Tibial nerve (tissue), 4 donors: ENCODE measurements at regions not wholly inside any gene's neighbourhood (a gene's known extent, or its start where the extent isn't known, plus 50 kb on each side); places are given as distances from the start of the nearest gene placed in this dataset.
"Not testable (repeated sequence)": the region's sequence is repeated elsewhere in the genome, so short reads cannot be mapped to it uniquely, and the experiment has no call there.

ENCODE experiments used
- DNase-seq, 2 donors: peaks; one replicate each; pipeline ENCODE4 v3.0.0-alpha.2; 2019; ENCODE audit warnings: low spot score in 2 of 2
- H3K27ac ChIP-seq, 4 donors: fragments of 200-600 bp; sonication (generic) in 3 of 4; one replicate each; pipeline ENCODE4 v1.5.1; 2017 to 2019; ENCODE audit warnings: mild to moderate bottlenecking in 1 of 4
- H3K27me3 ChIP-seq, 2 donors: fragments of 200-600 bp; sonication (generic) in 1 of 2; one replicate each; pipeline versions ENCODE4 v1.5.1 to v1.6.0; 2017 to 2019
- H3K36me3 ChIP-seq, 3 donors: fragments of 200-600 bp; sonication (generic); one replicate each; pipeline ENCODE4 v1.5.1; 2018 to 2019
- H3K4me1 ChIP-seq, 4 donors: fragments of 200-600 bp; sonication (generic) in 3 of 4; one replicate each; pipeline ENCODE4 v1.5.1; 2017 to 2019
- H3K4me3 ChIP-seq, 4 donors: fragments of 200-600 bp; sonication (generic) in 3 of 4; one replicate each; pipeline ENCODE4 v1.5.1; 2017 to 2019; ENCODE audit warnings: mild to moderate bottlenecking in 1 of 4, moderate library complexity in 1 of 4
- H3K9me3 ChIP-seq, 4 donors: fragments of 200-600 bp; sonication (generic) in 3 of 4; one replicate each; pipeline ENCODE4 v1.5.1; 2017 to 2019
- EP300 ChIP-seq, 2 donors: sonication (generic); formaldehyde crosslinking; IDR thresholded peaks; one replicate each; pipeline ENCODE4 v1.6.1; 2017; ENCODE audit warnings: antibody characterized with exemption in 2 of 2, mild to moderate bottlenecking in 1 of 2
- POLR2A ChIP-seq, 2 donors: fragments of 450-650 bp; IDR thresholded peaks; one replicate each; pipeline ENCODE4 v1.6.1; 2017; ENCODE audit warnings: antibody characterized with exemption in 2 of 2, mild to moderate bottlenecking in 2 of 2, moderate library complexity in 2 of 2
- WGBS, 2 donors: methylation state at CpG; one replicate each; pipeline ENCODE4 v1.1.5; 2018; 5-methylcytosine and 5-hydroxymethylcytosine counted together
- TF ChIP-seq, protein P1 (sequence below), 5 experiments: fragments of 200-600 bp in 3 of 5; fragments of 450-650 bp in 2 of 5; sonication (generic) in 3 of 5; IDR thresholded peaks; one replicate each; pipeline ENCODE4 v1.5.1; 2016 to 2019; ENCODE audit warnings: antibody characterized with exemption in 5 of 5, mild to moderate bottlenecking in 3 of 5, moderate library complexity in 2 of 5

DNA sequence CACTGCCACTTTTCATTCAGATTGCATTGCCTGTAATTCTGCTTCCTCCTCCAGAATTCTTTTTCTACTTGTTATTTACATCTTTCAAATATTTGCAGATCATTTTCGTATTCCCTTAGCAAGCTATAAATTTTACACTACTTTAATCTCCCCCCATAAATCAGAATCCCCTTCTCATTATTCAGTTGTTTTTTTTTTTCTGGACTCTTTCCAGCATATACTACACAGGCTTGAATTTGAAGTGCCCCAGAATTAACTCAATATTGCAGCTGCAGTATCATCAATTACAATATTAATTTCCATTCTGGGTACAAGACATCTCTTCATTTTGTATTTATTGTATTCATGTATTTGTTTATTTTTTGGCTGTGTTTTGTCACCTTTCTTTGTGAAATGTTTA lies 1494.3 kb downstream of the AMY1C start:
- TF ChIP-seq POLR2A (IDR thresholded peaks at IDR 0.05), result no peak
- WGBS, 2 donors, result 11 to 12% methylated on average over 1 of the region's 1 CpG
- H3K27me3 ChIP-seq, result no peaks in the 10 kb centered on the region
- no peaks in the 10 kb centered on the region for H3K4me1 ChIP-seq
- no peaks in the 10 kb centered on the region for H3K9me3 ChIP-seq
- no peak for DNase-seq
- no peaks in the 10 kb centered on the region for H3K36me3 ChIP-seq
- H3K4me3 ChIP-seq, result no peak overlapping the region
- no peak overlapping the region for H3K27ac ChIP-seq

DNA sequence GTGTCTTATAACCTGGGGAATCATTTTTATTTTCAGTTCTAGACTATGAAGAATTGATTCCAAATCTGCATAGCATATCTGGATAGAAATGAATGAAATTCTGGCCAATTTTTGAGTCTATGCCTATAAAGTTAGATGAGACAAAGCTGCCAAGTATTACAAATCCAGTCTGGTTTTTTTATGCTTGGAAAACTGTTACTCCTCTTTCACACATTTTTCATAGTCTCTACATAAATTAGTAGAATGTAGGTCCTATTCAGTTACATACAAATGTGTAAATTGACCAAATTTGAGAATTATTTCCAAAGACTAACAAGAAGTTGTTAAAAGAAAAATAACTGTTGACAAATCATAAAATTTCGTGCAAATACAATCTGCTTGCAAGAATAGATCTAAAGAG lies 1505.2 kb downstream of the AMY1C start:
- no peaks in the 10 kb centered on the region for H3K36me3 ChIP-seq
- no peak for DNase-seq
- H3K9me3 ChIP-seq, result no peaks in the 10 kb centered on the region
- WGBS, 2 donors, result 69 to 84% methylated on average over 1 of the region's 1 CpG
- no peaks in the 10 kb centered on the region for H3K27me3 ChIP-seq
- H3K4me1 ChIP-seq, result no peaks in the 10 kb centered on the region
- TF ChIP-seq, protein P1, sequence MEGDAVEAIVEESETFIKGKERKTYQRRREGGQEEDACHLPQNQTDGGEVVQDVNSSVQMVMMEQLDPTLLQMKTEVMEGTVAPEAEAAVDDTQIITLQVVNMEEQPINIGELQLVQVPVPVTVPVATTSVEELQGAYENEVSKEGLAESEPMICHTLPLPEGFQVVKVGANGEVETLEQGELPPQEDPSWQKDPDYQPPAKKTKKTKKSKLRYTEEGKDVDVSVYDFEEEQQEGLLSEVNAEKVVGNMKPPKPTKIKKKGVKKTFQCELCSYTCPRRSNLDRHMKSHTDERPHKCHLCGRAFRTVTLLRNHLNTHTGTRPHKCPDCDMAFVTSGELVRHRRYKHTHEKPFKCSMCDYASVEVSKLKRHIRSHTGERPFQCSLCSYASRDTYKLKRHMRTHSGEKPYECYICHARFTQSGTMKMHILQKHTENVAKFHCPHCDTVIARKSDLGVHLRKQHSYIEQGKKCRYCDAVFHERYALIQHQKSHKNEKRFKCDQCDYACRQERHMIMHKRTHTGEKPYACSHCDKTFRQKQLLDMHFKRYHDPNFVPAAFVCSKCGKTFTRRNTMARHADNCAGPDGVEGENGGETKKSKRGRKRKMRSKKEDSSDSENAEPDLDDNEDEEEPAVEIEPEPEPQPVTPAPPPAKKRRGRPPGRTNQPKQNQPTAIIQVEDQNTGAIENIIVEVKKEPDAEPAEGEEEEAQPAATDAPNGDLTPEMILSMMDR (IDR thresholded peaks at IDR 0.05), result no peak
- no peak for TF ChIP-seq POLR2A (IDR thresholded peaks at IDR 0.05)
- no peak for TF ChIP-seq EP300 (IDR thresholded peaks at IDR 0.05)
- H3K4me3 ChIP-seq, result no peak overlapping the region
- H3K27ac ChIP-seq, result no peak overlapping the region

DNA sequence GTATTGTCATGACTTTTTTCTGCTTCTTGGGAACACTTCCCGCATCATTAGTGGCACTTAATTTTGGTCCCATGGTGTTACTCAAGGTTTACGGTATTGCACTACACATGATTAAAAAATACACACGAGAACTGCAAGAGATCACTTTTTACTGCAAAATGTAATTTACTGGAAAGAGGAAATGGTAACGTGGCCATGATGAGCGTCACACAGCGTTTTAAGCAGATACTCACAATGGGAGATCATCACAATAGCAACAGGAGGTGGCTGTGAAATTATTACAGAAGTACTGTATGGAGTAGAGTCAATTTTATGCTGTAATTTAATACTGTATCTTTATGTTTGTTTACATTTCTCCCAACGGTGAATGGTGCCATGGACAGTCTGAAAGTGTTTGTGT lies 1510.3 kb downstream of the AMY1C start:
- no peak for DNase-seq
- H3K4me1 ChIP-seq, result no peaks in the 10 kb centered on the region
- no peaks in the 10 kb centered on the region for H3K36me3 ChIP-seq
- H3K9me3 ChIP-seq, result peaks cover 0 to 8% (median 0%) of the 10 kb centered on the region in 4 donors
- no peak overlapping the region for H3K4me3 ChIP-seq
- no peaks in the 10 kb centered on the region for H3K27me3 ChIP-seq
- TF ChIP-seq, protein P1 (IDR thresholded peaks at IDR 0.05), result no peak
- TF ChIP-seq EP300 (IDR thresholded peaks at IDR 0.05) (no peak), POLR2A (IDR thresholded peaks at IDR 0.05) (no peak)
- WGBS, 2 donors, result 51 to 64% methylated on average over 7 of the region's 7 CpGs
- no peak overlapping the region for H3K27ac ChIP-seq

DNA sequence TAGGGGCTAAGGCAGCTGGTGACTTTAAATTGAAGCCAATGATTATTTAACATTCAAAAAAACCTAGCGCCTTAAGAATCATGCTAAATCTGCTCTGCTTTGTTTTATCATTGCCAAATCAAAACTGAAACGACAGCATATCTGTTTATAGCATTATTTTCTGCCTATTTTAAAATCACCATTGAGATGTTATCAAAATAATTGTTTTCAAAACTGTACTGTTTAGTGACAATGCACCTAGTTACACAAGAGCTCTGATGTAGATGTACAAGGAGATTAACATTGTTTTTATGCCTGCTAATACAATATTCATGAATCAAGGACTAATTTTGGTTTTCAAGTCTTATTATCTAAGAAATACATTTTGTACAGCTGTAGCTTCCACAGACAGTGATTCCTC lies 1521.3 kb downstream of the AMY1C start:
- H3K27me3 ChIP-seq, result no peaks in the 10 kb centered on the region
- H3K9me3 ChIP-seq, result no peaks in the 10 kb centered on the region
- 66 to 77% methylated on average over 2 of the region's 2 CpGs for WGBS, 2 donors
- no peak overlapping the region for H3K27ac ChIP-seq
- TF ChIP-seq EP300 (IDR thresholded peaks at IDR 0.05) (no peak), POLR2A (IDR thresholded peaks at IDR 0.05) (no peak)
- TF ChIP-seq, protein P1 (IDR thresholded peaks at IDR 0.05), result no peak
- no peak overlapping the region for H3K4me3 ChIP-seq
- no peak for DNase-seq
- H3K36me3 ChIP-seq, result no peaks in the 10 kb centered on the region
- H3K4me1 ChIP-seq, result no peaks in the 10 kb centered on the region

GRCh38 chr1:105272376-105272775 lies 1522.7 kb downstream of the AMY1C start:
- not testable (repeated sequence) for DNase-seq, H3K36me3 ChIP-seq, H3K4me3 ChIP-seq, H3K27ac ChIP-seq, H3K4me1 ChIP-seq, H3K9me3 ChIP-seq, H3K27me3 ChIP-seq
- WGBS, 2 donors, result 93 to 94% methylated on average over 8 of the region's 8 CpGs

DNA sequence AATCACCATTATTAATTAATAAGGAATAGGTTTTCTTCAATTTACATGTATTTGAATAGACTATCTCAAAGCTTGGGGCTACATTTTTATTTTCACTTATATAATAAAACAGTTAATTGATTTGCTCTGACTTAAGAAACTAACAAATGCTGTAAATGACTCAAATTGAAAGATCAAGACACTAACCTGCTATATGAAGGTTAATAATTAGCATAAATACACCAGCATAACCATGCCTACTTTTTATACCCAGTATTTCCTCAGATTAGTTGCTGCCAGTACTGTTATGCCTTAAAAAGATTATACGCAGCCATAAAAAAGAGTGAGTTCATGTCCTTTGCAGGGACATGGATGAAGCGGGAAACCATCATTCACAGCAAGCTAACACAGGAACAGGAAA lies 1545.1 kb downstream of the AMY1C start:
- Histone ChIP-seq H3K27ac (no peak overlapping the region), H3K4me3 (no peak overlapping the region), H3K4me1 (no peaks in the 10 kb centered on the region), H3K36me3 (no peaks in the 10 kb centered on the region), H3K9me3 (peaks cover 0 to 4% (median 0%) of the 10 kb centered on the region in 4 donors), H3K27me3 (no peaks in the 10 kb centered on the region)
- TF ChIP-seq POLR2A (IDR thresholded peaks at IDR 0.05), result no peak
- TF ChIP-seq, protein P1 (IDR thresholded peaks at IDR 0.05), result no peak
- TF ChIP-seq EP300 (IDR thresholded peaks at IDR 0.05), result no peak
- DNase-seq, result no peak
- 84 to 90% methylated on average over 2 of the region's 2 CpGs for WGBS, 2 donors
